HFF-Myc (cell line): ENCODE measurements at regions not wholly inside any gene's neighbourhood (a gene's known extent, or its start where the extent isn't known, plus 50 kb on each side); places are given as distances from the start of the nearest gene placed in this dataset.
"Not testable (repeated sequence)": the region's sequence is repeated elsewhere in the genome, so short reads cannot be mapped to it uniquely, and the experiment has no call there.

Experiments
- DNase-seq: peaks from one replicate; pipeline ENCODE4 v3.0.0-alpha.2; 2011; ENCODE audit warnings: low read depth; ENCODE audit errors: extremely low read depth
- H3K4me3 ChIP-seq: replicated peaks from 2 replicates; pipeline ENCODE4 v1.5.1; 2011; ENCODE audit warnings: low read depth, mild to moderate bottlenecking, control low read depth, low read length
- CTCF ChIP-seq: IDR thresholded peaks from 2 replicates; pipeline ENCODE4 v1.5.1; 2012; ENCODE audit warnings: mild to moderate bottlenecking, low read depth, low read length, control low read depth; ENCODE audit errors: missing control alignments

GRCh38 chr20:48453477-48454093 lies 374.2 kb downstream of the PREX1 start:
- DNase-seq: no peak
- H3K4me3 ChIP-seq: no peak overlapping the region
- no peak for TF ChIP-seq CTCF

GRCh38 chr20:48451401-48451800 lies 376.4 kb downstream of the PREX1 start:
- TF ChIP-seq CTCF: no peak
- H3K4me3 ChIP-seq: no peak overlapping the region
- no peak for DNase-seq

GRCh38 chr20:48448666-48449600 lies 378.9 kb downstream of the PREX1 start:
- H3K4me3 ChIP-seq: no peak overlapping the region
- DNase-seq: no peak
- no peak for TF ChIP-seq CTCF

GRCh38 chr20:48447456-48447855 lies 380.3 kb downstream of the PREX1 start:
- no peak for DNase-seq
- no peak for TF ChIP-seq CTCF
- no peak overlapping the region for H3K4me3 ChIP-seq

GRCh38 chr20:48445827-48446226 lies 382.0 kb downstream of the PREX1 start:
- no peak for TF ChIP-seq CTCF
- no peak for DNase-seq
- H3K4me3 ChIP-seq: no peak overlapping the region

- no peak overlapping the region for H3K4me3 ChIP-seq
- TF ChIP-seq CTCF: no peak
- no peak for DNase-seq
These were observed 383.6 kb downstream of the PREX1 start for GRCh38 chr20:48444249-48444648.

- H3K4me3 ChIP-seq: no peak overlapping the region
- DNase-seq: no peak
- no peak for TF ChIP-seq CTCF
These were observed 386.9 kb downstream of the PREX1 start for GRCh38 chr20:48440916-48441315.

GRCh38 chr20:48440261-48440660 lies 387.5 kb downstream of the PREX1 start:
- H3K4me3 ChIP-seq, DNase-seq: not testable (repeated sequence)
